AML-193 (cell line): ENCODE measurements at regions not wholly inside any gene's neighbourhood (a gene's known extent, or its start where the extent isn't known, plus 50 kb on each side); places are given as distances from the start of the nearest gene placed in this dataset.
A peak's percentile ranks its signal among the peaks of the same experiment; 100 is the strongest.

Source experiments
- DNase-seq, 2 experiments: peaks; one replicate each; lab custom pipeline; 2025; lab: John Stamatoyannopoulos, UW

GRCh38 chr11:62030071-62030684 is 62.7 kb upstream of the FTH1 start:
- no peak for DNase-seq

DNA sequence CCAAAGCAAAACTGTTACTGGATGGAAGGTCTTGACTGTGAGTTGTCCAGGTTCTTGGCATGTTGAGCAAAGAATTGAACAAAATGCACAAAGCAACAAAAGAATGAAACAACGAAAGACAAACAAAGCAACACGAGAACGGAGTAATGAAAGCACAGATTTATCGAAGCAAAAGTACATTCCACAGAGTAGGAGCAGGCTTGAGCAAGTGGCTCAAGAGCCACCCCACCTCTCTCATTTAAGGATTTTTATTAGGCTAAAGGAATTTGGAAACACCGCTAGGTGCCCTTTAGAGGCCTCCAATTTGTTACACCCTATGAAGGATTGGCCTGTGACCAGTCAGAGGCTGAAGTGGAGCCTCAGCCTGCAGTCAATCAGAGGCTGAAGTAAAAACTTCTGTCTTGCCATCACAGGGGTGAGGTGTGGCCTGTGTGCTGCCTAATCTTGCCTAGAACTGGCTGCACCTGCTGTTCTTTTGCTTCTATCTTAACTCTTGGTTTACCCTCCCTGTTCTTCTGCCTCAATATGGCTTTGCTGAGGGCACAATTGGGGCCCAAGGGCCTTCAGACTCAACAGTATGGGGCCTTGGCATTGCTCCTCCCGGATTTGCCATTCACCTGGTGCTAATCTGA is 59.4 kb upstream of the FTH1 start:
- no peak for DNase-seq

- DNase-seq, result peak; percentile 99
Observed at GRCh38 chr11:62025487-62026105, 58.2 kb upstream of the FTH1 start.

DNA sequence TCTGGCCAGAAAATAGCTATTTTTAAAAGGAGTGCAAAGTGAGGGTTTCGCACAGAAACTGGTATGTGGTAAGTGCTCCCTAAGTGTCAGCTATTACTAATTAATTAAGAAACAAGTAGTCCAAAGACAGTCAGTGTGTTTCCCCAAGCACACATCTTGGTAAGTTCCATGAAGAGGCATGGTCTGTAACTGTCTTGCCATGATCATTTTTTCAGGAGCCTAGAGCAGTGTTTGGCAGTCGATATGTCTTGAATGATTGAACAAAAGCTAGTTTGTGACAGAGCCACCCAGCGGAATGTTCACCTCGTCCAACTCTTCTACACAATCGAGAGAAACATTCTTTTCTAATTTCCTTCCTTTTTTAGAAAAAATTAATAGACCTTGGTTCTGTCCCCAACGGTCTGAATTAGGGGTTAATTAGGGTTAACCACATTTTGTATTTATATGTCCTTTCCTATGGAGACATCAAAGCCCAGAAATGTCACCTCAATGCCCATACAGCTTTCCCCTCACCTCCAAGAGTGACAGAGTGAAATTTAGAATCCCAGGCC is 57.6 kb upstream of the FTH1 start:
- peak in 1 of 2 experiments; percentile 60 for DNase-seq

GRCh38 chr11:62022211-62022610 is 54.8 kb upstream of the FTH1 start:
- DNase-seq, result no peak

- no peak for DNase-seq
Observed at GRCh38 chr11:62020661-62021060, 53.2 kb upstream of the FTH1 start.

GRCh38 chr11:62018981-62019664 is 51.7 kb upstream of the FTH1 start:
- no peak for DNase-seq

DNA sequence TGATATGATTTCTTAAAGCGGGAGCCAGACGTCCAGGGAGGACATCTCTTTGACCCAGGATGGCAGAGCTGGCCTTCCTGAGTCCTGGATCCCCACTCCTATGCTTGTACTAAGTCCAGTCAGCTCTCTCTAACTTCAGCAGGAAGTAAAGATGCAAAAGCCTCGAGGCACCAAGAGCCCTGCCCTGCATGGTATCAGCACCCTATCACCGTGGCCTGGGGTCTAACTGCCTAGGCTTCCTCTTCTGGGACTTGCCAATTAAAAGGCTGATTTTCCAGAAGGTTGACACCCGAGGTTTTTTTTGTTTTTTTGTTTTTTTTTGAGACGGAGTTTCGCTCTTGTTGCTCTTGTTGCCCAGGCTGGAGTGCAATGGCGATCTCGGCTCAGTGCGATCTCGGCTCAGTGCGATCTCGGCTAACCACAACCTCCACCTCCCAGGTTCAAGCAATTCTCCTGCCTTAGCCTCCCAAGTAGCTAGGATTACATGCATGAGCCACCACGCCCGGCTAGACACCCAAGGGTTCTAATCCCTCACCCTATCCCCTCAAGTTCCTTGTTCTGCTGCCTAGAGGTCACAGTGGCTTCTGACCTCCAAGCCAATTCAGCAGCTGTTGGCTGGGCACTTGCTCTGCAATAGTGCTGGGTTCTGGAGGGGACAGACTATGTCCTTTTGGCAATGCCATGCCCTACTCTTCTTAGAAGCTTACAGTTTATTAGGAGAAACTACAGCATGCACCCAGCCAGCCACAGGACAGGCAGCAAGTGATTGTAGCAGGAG is 50.6 kb upstream of the FTH1 start:
- DNase-seq, result no peak
